ENCODE measurements at regions not wholly inside any gene's neighbourhood (a gene's known extent, or its start where the extent isn't known, plus 50 kb on each side); places are given as distances from the start of the nearest gene placed in this dataset.

DNA sequence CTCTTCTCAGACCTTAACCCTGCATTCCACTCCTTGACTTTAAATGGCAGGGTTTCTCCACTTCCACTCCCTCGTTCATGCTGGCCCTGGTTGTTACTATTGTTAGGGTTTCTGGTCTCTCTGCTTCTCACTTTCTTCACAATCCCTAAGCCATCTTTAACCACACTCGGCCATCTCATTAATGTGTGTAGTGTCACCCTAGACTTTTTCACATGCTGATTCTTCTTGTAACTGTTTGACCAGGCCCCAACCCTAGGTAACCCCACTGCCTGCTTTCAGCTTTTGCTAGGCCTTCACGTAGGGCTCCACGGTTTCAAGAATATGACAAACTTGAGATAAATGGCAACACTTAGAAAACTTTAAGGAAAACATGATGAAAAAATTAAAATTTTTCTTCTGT lies 195.1 kb downstream of the IPO8 start (continued):
- TF ChIP-seq, protein P1, sequence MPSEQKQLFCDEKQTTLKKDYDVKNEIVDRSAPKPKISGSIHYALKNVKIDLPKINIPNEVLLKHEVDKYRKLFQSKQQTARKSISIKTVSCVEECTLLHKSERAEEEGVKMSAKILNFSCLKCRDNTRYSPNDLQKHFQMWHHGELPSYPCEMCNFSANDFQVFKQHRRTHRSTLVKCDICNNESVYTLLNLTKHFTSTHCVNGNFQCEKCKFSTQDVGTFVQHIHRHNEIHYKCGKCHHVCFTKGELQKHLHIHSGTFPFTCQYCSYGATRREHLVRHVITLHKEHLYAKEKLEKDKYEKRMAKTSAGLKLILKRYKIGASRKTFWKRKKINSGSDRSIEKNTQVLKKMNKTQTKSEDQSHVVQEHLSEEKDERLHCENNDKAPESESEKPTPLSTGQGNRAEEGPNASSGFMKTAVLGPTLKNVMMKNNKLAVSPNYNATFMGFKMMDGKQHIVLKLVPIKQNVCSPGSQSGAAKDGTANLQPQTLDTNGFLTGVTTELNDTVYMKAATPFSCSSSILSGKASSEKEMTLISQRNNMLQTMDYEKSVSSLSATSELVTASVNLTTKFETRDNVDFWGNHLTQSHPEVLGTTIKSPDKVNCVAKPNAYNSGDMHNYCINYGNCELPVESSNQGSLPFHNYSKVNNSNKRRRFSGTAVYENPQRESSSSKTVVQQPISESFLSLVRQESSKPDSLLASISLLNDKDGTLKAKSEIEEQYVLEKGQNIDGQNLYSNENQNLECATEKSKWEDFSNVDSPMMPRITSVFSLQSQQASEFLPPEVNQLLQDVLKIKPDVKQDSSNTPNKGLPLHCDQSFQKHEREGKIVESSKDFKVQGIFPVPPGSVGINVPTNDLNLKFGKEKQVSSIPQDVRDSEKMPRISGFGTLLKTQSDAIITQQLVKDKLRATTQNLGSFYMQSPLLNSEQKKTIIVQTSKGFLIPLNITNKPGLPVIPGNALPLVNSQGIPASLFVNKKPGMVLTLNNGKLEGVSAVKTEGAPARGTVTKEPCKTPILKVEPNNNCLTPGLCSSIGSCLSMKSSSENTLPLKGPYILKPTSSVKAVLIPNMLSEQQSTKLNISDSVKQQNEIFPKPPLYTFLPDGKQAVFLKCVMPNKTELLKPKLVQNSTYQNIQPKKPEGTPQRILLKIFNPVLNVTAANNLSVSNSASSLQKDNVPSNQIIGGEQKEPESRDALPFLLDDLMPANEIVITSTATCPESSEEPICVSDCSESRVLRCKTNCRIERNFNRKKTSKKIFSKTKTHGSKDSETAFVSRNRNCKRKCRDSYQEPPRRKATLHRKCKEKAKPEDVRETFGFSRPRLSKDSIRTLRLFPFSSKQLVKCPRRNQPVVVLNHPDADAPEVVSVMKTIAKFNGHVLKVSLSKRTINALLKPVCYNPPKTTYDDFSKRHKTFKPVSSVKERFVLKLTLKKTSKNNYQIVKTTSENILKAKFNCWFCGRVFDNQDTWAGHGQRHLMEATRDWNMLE (tag by site-specific recombination; conservative IDR thresholded peaks at IDR 0.05; ENCODE audit: low read depth) = no peak
- no peak for TF ChIP-seq ZXDB (tag by site-specific recombination; IDR thresholded peaks at IDR 0.05)
- no peak for TF ChIP-seq ZNF701 (tag by site-specific recombination; IDR thresholded peaks at IDR 0.05)

DNA sequence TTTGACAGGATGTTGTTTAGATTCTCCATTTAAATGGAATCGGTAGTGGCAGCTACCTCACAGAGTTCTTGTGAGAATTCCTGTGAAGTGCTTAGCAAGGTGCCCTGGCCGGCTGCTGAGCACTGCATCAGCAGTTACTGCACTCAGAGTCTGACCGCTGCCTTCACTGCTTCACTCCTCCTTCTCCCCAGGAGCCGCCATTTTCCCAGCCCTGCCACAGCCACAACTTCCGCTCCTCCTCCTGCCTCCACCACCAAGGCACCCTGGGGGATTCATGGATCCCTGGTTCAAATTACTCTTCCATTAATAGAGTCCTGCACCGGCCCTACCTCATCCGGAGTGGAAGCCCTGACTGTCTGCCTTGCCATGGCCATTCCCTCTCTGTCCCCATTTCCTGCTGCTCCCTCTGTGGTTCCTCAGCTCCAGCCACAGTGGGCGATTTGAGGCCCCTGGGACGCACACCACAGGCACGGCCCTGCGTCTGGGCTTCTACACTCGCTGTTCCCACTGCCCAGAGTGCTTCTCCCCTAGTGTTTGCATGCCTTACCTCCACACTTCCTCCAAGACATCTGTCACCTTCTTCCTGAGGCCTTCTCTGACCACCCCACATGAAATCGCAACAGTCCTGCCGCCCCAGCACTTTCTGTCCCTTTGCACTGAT lies 210.3 kb downstream of the IPO8 start:
- H3K9me3 ChIP-seq (ENCODE audit: control insufficient read depth, insufficient read depth, low read depth, low read length) = no peaks in the 10 kb centered on the region
- POLR2A ChIA-PET = no interaction called here
- no peaks in the 10 kb centered on the region for H3K4me1 ChIP-seq (ENCODE audit: control insufficient read depth, insufficient read depth, low read length)
- CTCF ChIA-PET = interaction anchor here (0.6 kb wide), 1 partner anchor 660 kb away, joined by 3 read pairs; no protein-coding TSS in a partner anchor
- H3K36me3 ChIP-seq (ENCODE audit: control insufficient read depth in 2 of 2, insufficient read depth in 1 of 2, low read length in 2 of 2) = no peaks in the 10 kb centered on the region
- no peak overlapping the region for H3K27ac ChIP-seq (ENCODE audit: extremely low read depth, low read depth, low read length)
- TF ChIP-seq ZFHX2 (tag by site-specific recombination; conservative IDR thresholded peaks at IDR 0.05) = no peak
- TF ChIP-seq GLIS2 (tag by site-specific recombination; IDR thresholded peaks at IDR 0.05) = no peak
- TF ChIP-seq, protein P2, sequence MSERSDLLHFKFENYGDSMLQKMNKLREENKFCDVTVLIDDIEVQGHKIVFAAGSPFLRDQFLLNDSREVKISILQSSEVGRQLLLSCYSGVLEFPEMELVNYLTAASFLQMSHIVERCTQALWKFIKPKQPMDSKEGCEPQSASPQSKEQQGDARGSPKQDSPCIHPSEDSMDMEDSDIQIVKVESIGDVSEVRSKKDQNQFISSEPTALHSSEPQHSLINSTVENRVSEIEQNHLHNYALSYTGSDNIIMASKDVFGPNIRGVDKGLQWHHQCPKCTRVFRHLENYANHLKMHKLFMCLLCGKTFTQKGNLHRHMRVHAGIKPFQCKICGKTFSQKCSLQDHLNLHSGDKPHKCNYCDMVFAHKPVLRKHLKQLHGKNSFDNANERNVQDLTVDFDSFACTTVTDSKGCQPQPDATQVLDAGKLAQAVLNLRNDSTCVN (tag by site-specific recombination; optimal IDR thresholded peaks at IDR 0.05) = no peak
- TF ChIP-seq HOXD13 (CRISPR knock-in tag; IDR thresholded peaks at IDR 0.05; ENCODE audit: borderline replicate concordance) = no peak
- TF ChIP-seq ZBTB21 (tag by site-specific recombination; IDR thresholded peaks at IDR 0.05) = no peak
- TF ChIP-seq ZNF184 (tag by site-specific recombination; IDR thresholded peaks at IDR 0.05) = no peak
- no peak for TF ChIP-seq ZNF292 (tag by site-specific recombination; IDR thresholded peaks at IDR 0.05; ENCODE audit: borderline replicate concordance, low read depth)
- TF ChIP-seq, protein P3, sequence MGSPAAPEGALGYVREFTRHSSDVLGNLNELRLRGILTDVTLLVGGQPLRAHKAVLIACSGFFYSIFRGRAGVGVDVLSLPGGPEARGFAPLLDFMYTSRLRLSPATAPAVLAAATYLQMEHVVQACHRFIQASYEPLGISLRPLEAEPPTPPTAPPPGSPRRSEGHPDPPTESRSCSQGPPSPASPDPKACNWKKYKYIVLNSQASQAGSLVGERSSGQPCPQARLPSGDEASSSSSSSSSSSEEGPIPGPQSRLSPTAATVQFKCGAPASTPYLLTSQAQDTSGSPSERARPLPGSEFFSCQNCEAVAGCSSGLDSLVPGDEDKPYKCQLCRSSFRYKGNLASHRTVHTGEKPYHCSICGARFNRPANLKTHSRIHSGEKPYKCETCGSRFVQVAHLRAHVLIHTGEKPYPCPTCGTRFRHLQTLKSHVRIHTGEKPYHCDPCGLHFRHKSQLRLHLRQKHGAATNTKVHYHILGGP (tag by site-specific recombination; IDR thresholded peaks at IDR 0.05) = no peak
- TF ChIP-seq ZNF785 (tag by site-specific recombination; IDR thresholded peaks at IDR 0.05) = no peak
- TF ChIP-seq ZFP41 (tag by site-specific recombination; IDR thresholded peaks at IDR 0.05; ENCODE audit: borderline replicate concordance) = no peak
- no peak for TF ChIP-seq ZNF624 (tag by site-specific recombination; IDR thresholded peaks at IDR 0.05)
- no peak for TF ChIP-seq ZNF701 (tag by site-specific recombination; IDR thresholded peaks at IDR 0.05)
- TF ChIP-seq ZNF10 (tag by site-specific recombination; IDR thresholded peaks at IDR 0.05) = no peak
- no peak for TF ChIP-seq ZNF221 (tag by site-specific recombination; IDR thresholded peaks at IDR 0.05; ENCODE audit: borderline replicate concordance)
- no peak for TF ChIP-seq YY2 (tag by site-specific recombination; IDR thresholded peaks at IDR 0.05)
- TF ChIP-seq ZNF169 (tag by site-specific recombination; IDR thresholded peaks at IDR 0.05) = no peak
- TF ChIP-seq ZSCAN30 (tag by site-specific recombination; IDR thresholded peaks at IDR 0.05) = no peak
- TF ChIP-seq ZBTB7A (tag by site-specific recombination; IDR thresholded peaks at IDR 0.05; ENCODE audit: low read depth) = no peak
- TF ChIP-seq, protein P4, sequence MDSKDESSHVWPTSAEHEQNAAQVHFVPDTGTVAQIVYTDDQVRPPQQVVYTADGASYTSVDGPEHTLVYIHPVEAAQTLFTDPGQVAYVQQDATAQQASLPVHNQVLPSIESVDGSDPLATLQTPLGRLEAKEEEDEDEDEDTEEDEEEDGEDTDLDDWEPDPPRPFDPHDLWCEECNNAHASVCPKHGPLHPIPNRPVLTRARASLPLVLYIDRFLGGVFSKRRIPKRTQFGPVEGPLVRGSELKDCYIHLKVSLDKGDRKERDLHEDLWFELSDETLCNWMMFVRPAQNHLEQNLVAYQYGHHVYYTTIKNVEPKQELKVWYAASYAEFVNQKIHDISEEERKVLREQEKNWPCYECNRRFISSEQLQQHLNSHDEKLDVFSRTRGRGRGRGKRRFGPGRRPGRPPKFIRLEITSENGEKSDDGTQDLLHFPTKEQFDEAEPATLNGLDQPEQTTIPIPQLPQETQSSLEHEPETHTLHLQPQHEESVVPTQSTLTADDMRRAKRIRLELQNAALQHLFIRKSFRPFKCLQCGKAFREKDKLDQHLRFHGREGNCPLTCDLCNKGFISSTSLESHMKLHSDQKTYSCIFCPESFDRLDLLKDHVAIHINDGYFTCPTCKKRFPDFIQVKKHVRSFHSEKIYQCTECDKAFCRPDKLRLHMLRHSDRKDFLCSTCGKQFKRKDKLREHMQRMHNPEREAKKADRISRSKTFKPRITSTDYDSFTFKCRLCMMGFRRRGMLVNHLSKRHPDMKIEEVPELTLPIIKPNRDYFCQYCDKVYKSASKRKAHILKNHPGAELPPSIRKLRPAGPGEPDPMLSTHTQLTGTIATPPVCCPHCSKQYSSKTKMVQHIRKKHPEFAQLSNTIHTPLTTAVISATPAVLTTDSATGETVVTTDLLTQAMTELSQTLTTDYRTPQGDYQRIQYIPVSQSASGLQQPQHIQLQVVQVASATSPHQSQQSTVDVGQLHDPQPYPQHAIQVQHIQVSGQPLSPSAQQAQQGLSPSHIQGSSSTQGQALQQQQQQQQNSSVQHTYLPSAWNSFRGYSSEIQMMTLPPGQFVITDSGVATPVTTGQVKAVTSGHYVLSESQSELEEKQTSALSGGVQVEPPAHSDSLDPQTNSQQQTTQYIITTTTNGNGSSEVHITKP (tag by site-specific recombination; IDR thresholded peaks at IDR 0.05) = no peak
- no peak for TF ChIP-seq ZNF214 (tag by site-specific recombination; IDR thresholded peaks at IDR 0.05; ENCODE audit: borderline replicate concordance)
- H3K4me3 ChIP-seq (ENCODE audit: low read depth, low read length) = no peak overlapping the region

All from HEK293 (cell line).